NCI-H128 (cell line): ENCODE measurements at regions not wholly inside any gene's neighbourhood (a gene's known extent, or its start where the extent isn't known, plus 50 kb on each side); places are given as distances from the start of the nearest gene placed in this dataset.

ENCODE experiments used
- DNase-seq: peaks from one replicate; lab custom pipeline; 2025; ENCODE audit not compliant: unreplicated experiment; lab: John Stamatoyannopoulos, UW

DNA sequence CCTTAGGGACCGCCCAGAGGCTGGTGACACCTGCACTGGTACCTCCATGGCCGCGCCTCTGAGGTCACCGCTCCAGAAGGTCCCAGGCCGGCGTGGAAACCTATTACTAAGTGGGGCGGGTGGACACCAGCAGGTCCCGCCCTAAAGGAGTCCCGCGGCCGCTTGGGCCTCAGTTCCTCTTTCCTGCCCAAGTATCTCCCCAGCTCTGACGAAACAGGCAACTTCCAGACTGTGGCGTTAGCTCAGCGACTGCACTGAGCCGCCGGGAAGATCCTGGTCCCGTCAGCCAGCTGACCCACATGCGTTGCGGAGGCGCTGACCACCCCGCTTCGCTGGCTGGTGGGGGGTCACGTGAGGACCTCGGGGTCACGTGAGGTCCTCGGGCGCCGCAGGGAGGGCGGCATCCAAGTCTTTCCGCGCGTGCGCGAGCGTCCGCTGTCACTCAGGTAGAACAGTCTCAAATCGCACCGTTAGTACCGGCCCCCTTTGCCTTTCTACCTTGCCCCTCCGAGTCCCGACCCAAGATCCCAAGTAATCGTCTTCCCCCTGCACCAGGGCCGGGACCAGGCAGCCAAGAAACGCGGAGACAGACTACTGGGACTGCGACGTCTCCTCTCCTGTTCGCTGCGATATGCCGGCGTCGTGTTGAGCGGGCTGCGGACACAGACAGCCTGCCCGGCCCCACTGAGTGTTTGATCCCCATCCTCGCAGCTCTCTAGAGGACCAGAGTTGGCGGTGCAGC, 53.7 kb upstream of the KDM4C start:
- DNase-seq = peak; percentile 76

DNA sequence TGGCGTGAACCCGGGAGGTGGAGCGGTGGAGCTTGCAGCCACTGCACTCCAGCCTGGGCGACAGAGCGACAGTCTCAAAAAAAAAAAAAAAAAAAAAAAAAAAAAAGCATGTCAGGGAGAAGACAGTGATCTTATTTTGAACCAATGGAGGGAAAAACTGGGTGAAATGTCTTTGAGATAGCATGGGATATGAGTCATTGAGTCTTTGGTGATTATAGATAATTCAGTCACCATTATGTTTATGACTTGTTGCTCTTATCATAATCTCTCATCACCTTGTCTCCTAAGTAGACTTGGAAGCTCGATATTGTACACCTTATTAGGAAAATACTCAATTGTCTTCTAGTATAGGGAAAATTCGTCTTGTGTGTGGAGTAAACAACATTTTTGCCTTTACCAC, 55.1 kb upstream of the KDM4C start:
- no peak for DNase-seq

DNA sequence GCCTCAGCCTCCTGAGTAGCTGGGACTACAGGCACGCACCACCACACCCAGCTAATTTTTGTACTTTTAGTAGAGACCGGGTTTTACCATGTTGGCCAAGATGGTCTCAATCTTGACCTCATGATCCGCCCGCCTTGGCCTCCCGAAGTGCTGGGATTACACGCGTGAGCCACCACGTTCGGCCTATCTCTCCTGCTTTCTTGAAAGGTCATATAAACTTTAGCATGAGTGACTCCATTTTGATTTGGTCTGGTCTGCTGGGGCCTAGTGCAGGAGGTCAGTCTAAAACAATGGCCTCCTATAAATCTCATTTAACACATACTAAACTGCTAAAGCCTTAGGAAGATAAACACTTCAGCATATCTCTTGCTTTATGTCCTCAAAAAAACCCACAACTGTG, 50.6 kb upstream of the GLDC start:
- DNase-seq = no peak

DNA sequence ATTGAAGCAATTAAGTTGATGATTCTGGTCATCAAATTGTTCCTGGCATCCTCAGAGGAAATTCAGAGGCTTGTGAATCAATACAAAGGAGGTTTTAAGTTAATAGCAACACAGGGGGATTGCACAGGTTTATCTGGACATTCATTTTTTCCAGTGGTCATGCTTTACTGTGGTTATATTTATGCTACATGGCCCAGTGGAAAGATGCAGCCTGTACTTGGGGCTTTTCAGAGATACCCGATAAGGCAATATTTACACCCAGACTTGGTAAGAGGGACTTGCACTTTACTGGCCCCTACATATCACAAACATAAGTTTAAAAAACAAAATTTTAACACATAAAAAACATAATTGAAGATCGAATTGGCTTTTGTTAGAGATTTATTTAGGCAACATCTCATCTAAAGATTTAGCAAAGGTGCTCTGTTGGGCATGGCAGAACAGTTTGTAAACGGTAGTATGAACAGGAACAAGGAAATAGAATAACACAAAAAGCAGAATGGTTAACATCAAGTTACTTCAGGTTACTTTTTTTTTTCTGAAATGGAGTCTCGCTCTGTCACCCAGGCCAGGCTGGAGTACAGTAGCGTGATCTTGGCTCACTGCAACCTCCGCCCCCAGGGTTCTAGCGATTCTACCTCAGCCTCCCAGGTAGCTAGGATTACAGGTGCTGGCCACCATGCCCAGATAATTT, 49.7 kb upstream of the GLDC start:
- no peak for DNase-seq
